ENCODE measurements at regions not wholly inside any gene's neighbourhood (a gene's known extent, or its start where the extent isn't known, plus 50 kb on each side); places are given as distances from the start of the nearest gene placed in this dataset.
"Not testable (repeated sequence)": the region's sequence is repeated elsewhere in the genome, so short reads cannot be mapped to it uniquely, and the experiment has no call there.

- no peak for DNase-seq (ENCODE audit: low read depth)
These were observed 125.8 kb upstream of the STARD13 start for GRCh38 chr13:33411312-33411711.

GRCh38 chr13:33415822-33416221 is 130.3 kb upstream of the STARD13 start:
- no peak for DNase-seq (ENCODE audit: low read depth)

GRCh38 chr13:33418224-33418953 is 132.8 kb upstream of the STARD13 start:
- not testable (repeated sequence) for DNase-seq (ENCODE audit: low read depth)

- DNase-seq (ENCODE audit: low read depth) = not testable (repeated sequence)
These were observed 134.6 kb upstream of the STARD13 start for GRCh38 chr13:33420117-33420516.

GRCh38 chr13:33426131-33426530 is 140.6 kb upstream of the STARD13 start:
- no peak for DNase-seq (ENCODE audit: low read depth)

GRCh38 chr13:33433316-33433715 is 147.8 kb upstream of the STARD13 start:
- DNase-seq (ENCODE audit: low read depth) = no peak

- DNase-seq (ENCODE audit: low read depth) = no peak
These were observed 149.1 kb upstream of the STARD13 start for GRCh38 chr13:33434676-33435075.

- DNase-seq (ENCODE audit: low read depth) = no peak
These were observed 149.7 kb upstream of the STARD13 start for GRCh38 chr13:33435207-33435606.

- DNase-seq (ENCODE audit: low read depth) = no peak
These were observed 153.4 kb upstream of the STARD13 start for GRCh38 chr13:33438918-33439317.

GRCh38 chr13:33441015-33441414 is 155.5 kb upstream of the STARD13 start:
- DNase-seq (ENCODE audit: low read depth) = no peak

GRCh38 chr13:33445024-33445423 is 159.5 kb upstream of the STARD13 start:
- no peak for DNase-seq (ENCODE audit: low read depth)

GRCh38 chr13:33445476-33445875 is 159.9 kb upstream of the STARD13 start:
- DNase-seq (ENCODE audit: low read depth) = no peak

GRCh38 chr13:33446821-33447725 is 161.5 kb upstream of the STARD13 start:
- no peak for DNase-seq (ENCODE audit: low read depth)

- no peak for DNase-seq (ENCODE audit: low read depth)
These were observed 163.3 kb upstream of the STARD13 start for GRCh38 chr13:33448889-33449288.

- no peak for DNase-seq (ENCODE audit: low read depth)
These were observed 165.6 kb upstream of the STARD13 start for GRCh38 chr13:33450956-33451709.

GRCh38 chr13:33452873-33453517 is 167.4 kb upstream of the STARD13 start:
- DNase-seq (ENCODE audit: low read depth) = no peak

GRCh38 chr13:33453936-33454335 is 168.4 kb upstream of the STARD13 start:
- DNase-seq (ENCODE audit: low read depth) = no peak

- no peak for DNase-seq (ENCODE audit: low read depth)
These were observed 169.5 kb upstream of the STARD13 start for GRCh38 chr13:33454844-33455705.

GRCh38 chr13:33459702-33460101 is 174.1 kb upstream of the STARD13 start:
- no peak for DNase-seq (ENCODE audit: low read depth)

- no peak for DNase-seq (ENCODE audit: low read depth)
These were observed 176.6 kb upstream of the STARD13 start for GRCh38 chr13:33462109-33462508.

GRCh38 chr13:33464345-33464744 is 178.8 kb upstream of the STARD13 start:
- no peak for DNase-seq (ENCODE audit: low read depth)

All from stimulated activated CD8-positive, alpha-beta memory T cell treated with anti-CD3 and anti-CD28 coated beads, Interleukin-12 subunit alpha, Interleukin-12 subunit beta, amount 100 ng/mL, for 4 hours (primary cell).